SU-DHL-6 (cell line): ENCODE measurements at regions not wholly inside any gene's neighbourhood (a gene's known extent, or its start where the extent isn't known, plus 50 kb on each side); places are given as distances from the start of the nearest gene placed in this dataset.
"Not testable (repeated sequence)": the region's sequence is repeated elsewhere in the genome, so short reads cannot be mapped to it uniquely, and the experiment has no call there.

ENCODE experiments used
- H2AFZ ChIP-seq: fragments of 200-600 bp; sonication (generic); 2 replicates; pipeline ENCODE4 v1.6.1; 2014; ENCODE audit warnings: low read depth, mild to moderate bottlenecking, moderate library complexity, mixed read lengths, antibody characterized with exemption, low read length; ENCODE audit not compliant: severe bottlenecking
- H3F3A ChIP-seq: fragments of 200-600 bp; shearing (Covaris generic); 2 replicates; pipeline ENCODE4 v1.6.0; 2016; ENCODE audit warnings: antibody characterized with exemption, mild to moderate bottlenecking; ENCODE audit not compliant: insufficient read depth
- H3K27ac ChIP-seq: fragments of 200-600 bp; sonication (generic); 2 replicates; pipeline ENCODE4 v1.5.1; 2016; ENCODE audit warnings: low read depth, mild to moderate bottlenecking, low read length, moderate library complexity, mixed read lengths
- H3K27me3 ChIP-seq: fragments of 200-600 bp; sonication (generic), shearing (Covaris generic); 2 replicates; pipeline ENCODE4 v1.6.0; 2014; ENCODE audit warnings: mild to moderate bottlenecking, low read length
- H3K36me3 ChIP-seq: fragments of 200-600 bp; sonication (generic); 2 replicates; pipeline ENCODE4 v1.6.1; 2014; ENCODE audit warnings: mild to moderate bottlenecking, low read length, mixed read lengths
- H3K4me2 ChIP-seq: fragments of 300-600, 200-600 bp; shearing (Covaris generic), sonication (generic); 2 replicates; pipeline ENCODE4 v1.6.0; 2014; ENCODE audit warnings: low read length, low read depth, mild to moderate bottlenecking; ENCODE audit not compliant: poor library complexity, severe bottlenecking
- H3K4me3 ChIP-seq: fragments of 200-600 bp; sonication (generic); 2 replicates; pipeline ENCODE4 v1.5.1; 2014; ENCODE audit warnings: antibody characterized with exemption, low read length, mild to moderate bottlenecking, mixed read lengths; ENCODE audit not compliant: insufficient read depth, poor library complexity, severe bottlenecking
- H3K79me2 ChIP-seq: fragments of 200-600 bp; sonication (generic); 2 replicates; pipeline ENCODE4 v1.6.1; 2014; ENCODE audit warnings: mild to moderate bottlenecking, low read length, moderate library complexity; ENCODE audit not compliant: insufficient read depth
- H3K9ac ChIP-seq: fragments of 200-600 bp; sonication (generic); 2 replicates; pipeline ENCODE4 v1.7.0; 2014; ENCODE audit warnings: mild to moderate bottlenecking, low read length
- H3K9me2 ChIP-seq: fragments of 200-600 bp; sonication (generic); replicated peaks from 2 replicates; pipeline ENCODE4 v1.6.1; 2014; ENCODE audit warnings: low read length; ENCODE audit not compliant: insufficient read depth
- H3K9me3 ChIP-seq: fragments of 200-600 bp; sonication (generic); 2 replicates; pipeline ENCODE4 v1.6.1; 2014; ENCODE audit warnings: low read length, mixed read lengths; ENCODE audit not compliant: insufficient read depth
- H4K20me1 ChIP-seq: fragments of 200-600 bp; sonication (generic); 2 replicates; pipeline ENCODE4 v1.6.1; 2014; ENCODE audit warnings: low read depth, mild to moderate bottlenecking, antibody characterized with exemption, low read length, moderate library complexity, mixed read lengths
- CTCF ChIP-seq: fragments of 200-600 bp; sonication (generic); IDR thresholded peaks from one replicate; pipeline ENCODE4 v1.5.1; 2017; ENCODE audit warnings: antibody characterized with exemption, mild to moderate bottlenecking, low read length, moderate library complexity; ENCODE audit not compliant: insufficient read depth, poor library complexity, severe bottlenecking
- EZH2phosphoT487 ChIP-seq: fragments of 200-600 bp; sonication (generic), shearing (Covaris generic); conservative IDR thresholded peaks from 2 replicates; pipeline ENCODE4 v1.6.1; 2018; ENCODE audit warnings: mild to moderate bottlenecking, antibody characterized with exemption, low read length, moderate library complexity, mixed read lengths

- H3K36me3 ChIP-seq: no peaks in the 10 kb centered on the region
- TF ChIP-seq CTCF (no peak), EZH2phosphoT487 (no peak)
- H3K4me3 ChIP-seq: no peak overlapping the region
- no peaks in the 10 kb centered on the region for H4K20me1 ChIP-seq
- H3K79me2 ChIP-seq: no peaks in the 10 kb centered on the region
- no peaks in the 10 kb centered on the region for H3K9me3 ChIP-seq
- H3F3A ChIP-seq: no peaks in the 10 kb centered on the region
- no peak overlapping the region for H2AFZ ChIP-seq
- no peaks in the 10 kb centered on the region for H3K9me2 ChIP-seq
- no peaks in the 10 kb centered on the region for H3K27me3 ChIP-seq
- H3K9ac ChIP-seq: no peak overlapping the region
- H3K27ac ChIP-seq: no peak overlapping the region
- H3K4me2 ChIP-seq: no peak overlapping the region
Observed at GRCh38 chr21:35381743-35382310, 332.7 kb upstream of the RUNX1 start.

- H3K27me3 ChIP-seq, H3K9ac ChIP-seq, H3K4me3 ChIP-seq: not testable (repeated sequence)
Observed at GRCh38 chr21:35380304-35380703, 331.2 kb upstream of the RUNX1 start.

GRCh38 chr21:35378881-35379280 lies 329.8 kb upstream of the RUNX1 start:
- Histone ChIP-seq H3F3A (no peaks in the 10 kb centered on the region), H3K4me3 (no peak overlapping the region), H3K27ac (no peak overlapping the region), H3K79me2 (no peaks in the 10 kb centered on the region), H3K9ac (no peak overlapping the region), H3K4me2 (no peak overlapping the region), H3K9me3 (no peaks in the 10 kb centered on the region), H3K27me3 (no peaks in the 10 kb centered on the region), H3K36me3 (no peaks in the 10 kb centered on the region), H2AFZ (no peak overlapping the region), H4K20me1 (no peaks in the 10 kb centered on the region), H3K9me2 (no peaks in the 10 kb centered on the region)
- TF ChIP-seq CTCF (no peak), EZH2phosphoT487 (no peak)

More at GRCh38 chr21:35380304-35380703, 331.2 kb upstream of the RUNX1 start:
- H3K79me2 ChIP-seq, H3F3A ChIP-seq, H4K20me1 ChIP-seq, H3K9me2 ChIP-seq, H3K4me2 ChIP-seq, H2AFZ ChIP-seq, H3K27ac ChIP-seq, H3K36me3 ChIP-seq, H3K9me3 ChIP-seq: not testable (repeated sequence)

- no peak overlapping the region for H3K4me3 ChIP-seq
- H3K9me3 ChIP-seq: no peaks in the 10 kb centered on the region
- H3K9me2 ChIP-seq: no peaks in the 10 kb centered on the region
- TF ChIP-seq CTCF: no peak
- TF ChIP-seq EZH2phosphoT487: no peak
- no peak overlapping the region for H3K27ac ChIP-seq
- H3K79me2 ChIP-seq: no peaks in the 10 kb centered on the region
- H2AFZ ChIP-seq: no peak overlapping the region
- H3F3A ChIP-seq: no peaks in the 10 kb centered on the region
- no peaks in the 10 kb centered on the region for H3K36me3 ChIP-seq
- no peak overlapping the region for H3K4me2 ChIP-seq
- no peaks in the 10 kb centered on the region for H4K20me1 ChIP-seq
- no peak overlapping the region for H3K9ac ChIP-seq
- H3K27me3 ChIP-seq: no peaks in the 10 kb centered on the region
Observed at GRCh38 chr21:35377505-35378090, 328.5 kb upstream of the RUNX1 start.
